Left lung (tissue), 4 donors: ENCODE measurements at regions not wholly inside any gene's neighbourhood (a gene's known extent, or its start where the extent isn't known, plus 50 kb on each side); places are given as distances from the start of the nearest gene placed in this dataset.

ENCODE experiments used
- ATAC-seq: fragments of 200-7000 bp; cut with Tn5 transposase; one replicate; pipeline ENCODE4 v1.9.1; 2020; ENCODE audit warnings: moderate library complexity
- DNase-seq, 4 donors: peaks; one replicate each; pipeline ENCODE4 v3.0.0-alpha.2; 2013 to 2020
- H3K27ac ChIP-seq, 2 donors: fragments of 200-600 bp; sonication (generic) in 1 of 2; one replicate each; pipeline versions ENCODE4 v1.5.0 to v1.8.0; 2020 to 2021
- H3K27me3 ChIP-seq, 2 donors: fragments of 200-600 bp; sonication (generic) in 1 of 2; one replicate each; pipeline versions ENCODE4 v1.5.0 to v1.8.0; 2020 to 2021
- H3K36me3 ChIP-seq, 2 donors: fragments of 200-600 bp; sonication (generic) in 1 of 2; one replicate each; pipeline versions ENCODE4 v1.5.0 to v1.8.0; 2020 to 2021
- H3K4me1 ChIP-seq, 2 donors: fragments of 200-600 bp; one replicate each; pipeline ENCODE4 v1.8.0; 2021
- H3K4me3 ChIP-seq, 2 donors: fragments of 200-600 bp; sonication (generic) in 1 of 2; one replicate each; pipeline versions ENCODE4 v1.5.0 to v1.8.0; 2020 to 2021; ENCODE audit warnings: mild to moderate bottlenecking in 1 of 2
- H3K9me3 ChIP-seq, 2 donors: fragments of 200-600 bp; sonication (generic) in 1 of 2; one replicate each; pipeline versions ENCODE4 v1.5.0 to v1.8.0; 2020 to 2021
- CTCF ChIP-seq, 2 donors: fragments of 200-600 bp; sonication (generic) in 1 of 2; IDR thresholded peaks; one replicate each; pipeline versions ENCODE4 v1.5.0 to v1.8.0; 2021; ENCODE audit warnings: antibody characterized with exemption in 2 of 2
- intact Hi-C, 2 donors: fragments of 100-400 bp; cut with DNase I; formaldehyde crosslinking; loops; one replicate each; pipeline versions ENCODE4 v1.11.2 to v1.14.2; 2022
- donor health status: DM: no; HTN: yes; CAD: no.
- donor health status: DM: no; HTN: no; CAD: no.

- H3K4me3 ChIP-seq = peak overlapping the region; percentile 3 to 16
- no peaks in the 10 kb centered on the region for H3K9me3 ChIP-seq
- H3K27me3 ChIP-seq = no peaks in the 10 kb centered on the region
- H3K36me3 ChIP-seq = no peaks in the 10 kb centered on the region
- no peak for TF ChIP-seq CTCF (IDR thresholded peaks at IDR 0.05)
- DNase-seq (no peak), ATAC-seq (peak; percentile 70)
- H3K27ac ChIP-seq = no peak overlapping the region
- intact Hi-C loops = no loop called here
- H3K4me1 ChIP-seq = no peaks in the 10 kb centered on the region
These were observed 188.0 kb downstream of the TTC8 start for GRCh38 chr14:89012282-89013097.

- no peaks in the 10 kb centered on the region for H3K27me3 ChIP-seq
- no peaks in the 10 kb centered on the region for H3K36me3 ChIP-seq
- H3K4me3 ChIP-seq = no peak overlapping the region
- intact Hi-C loops = no loop called here
- H3K9me3 ChIP-seq = no peaks in the 10 kb centered on the region
- peak in 1 of 2 donors; percentile 15 for TF ChIP-seq CTCF (IDR thresholded peaks at IDR 0.05)
- H3K4me1 ChIP-seq = no peaks in the 10 kb centered on the region
- H3K27ac ChIP-seq = no peak overlapping the region
- DNase-seq (no peak), ATAC-seq (peak; percentile 87)
These were observed 188.7 kb downstream of the TTC8 start for GRCh38 chr14:89013098-89013504.

- Histone ChIP-seq H3K27ac (no peak overlapping the region), H3K9me3 (no peaks in the 10 kb centered on the region), H3K36me3 (no peaks in the 10 kb centered on the region), H3K4me3 (no peak overlapping the region), H3K27me3 (no peaks in the 10 kb centered on the region), H3K4me1 (no peaks in the 10 kb centered on the region)
- no peak for DNase-seq
- no peak for ATAC-seq
- intact Hi-C loops = no loop called here
- no peak for TF ChIP-seq CTCF (IDR thresholded peaks at IDR 0.05)
These were observed 189.5 kb downstream of the TTC8 start for GRCh38 chr14:89013698-89014568.

- Histone ChIP-seq H3K4me3 (no peak overlapping the region), H3K27me3 (no peaks in the 10 kb centered on the region), H3K27ac (no peak overlapping the region), H3K36me3 (no peaks in the 10 kb centered on the region), H3K4me1 (no peaks in the 10 kb centered on the region), H3K9me3 (no peaks in the 10 kb centered on the region)
- TF ChIP-seq CTCF (IDR thresholded peaks at IDR 0.05) = no peak
- ATAC-seq (no peak), DNase-seq (no peak)
- intact Hi-C loops = no loop called here
These were observed 190.1 kb downstream of the TTC8 start for GRCh38 chr14:89014569-89014850.

- no peak for TF ChIP-seq CTCF (IDR thresholded peaks at IDR 0.05)
- no peaks in the 10 kb centered on the region for H3K27me3 ChIP-seq
- no peak overlapping the region for H3K27ac ChIP-seq
- intact Hi-C loops = no loop called here
- ATAC-seq (no peak), DNase-seq (no peak)
- H3K4me3 ChIP-seq = no peak overlapping the region
- H3K9me3 ChIP-seq = no peaks in the 10 kb centered on the region
- H3K36me3 ChIP-seq = no peaks in the 10 kb centered on the region
- no peaks in the 10 kb centered on the region for H3K4me1 ChIP-seq
These were observed 190.6 kb downstream of the TTC8 start for GRCh38 chr14:89015016-89015415.
